Esophagus (tissue), 2 donors: ENCODE measurements at regions not wholly inside any gene's neighbourhood (a gene's known extent, or its start where the extent isn't known, plus 50 kb on each side); places are given as distances from the start of the nearest gene placed in this dataset.

Experiments used
- H3K27ac ChIP-seq, 2 donors: one replicate each; pipeline ENCODE4 v1.5.1; 2013; ENCODE audit warnings: low read depth in 2 of 2, mild to moderate bottlenecking in 2 of 2, inconsistent platforms in 1 of 2, low read length in 1 of 2, moderate library complexity in 1 of 2
- H3K27me3 ChIP-seq, 2 donors: one replicate each; pipeline ENCODE4 v1.6.1; 2013; ENCODE audit warnings: low read length in 2 of 2, control low read depth in 1 of 2, mild to moderate bottlenecking in 1 of 2; ENCODE audit not compliant: insufficient read depth in 2 of 2, control insufficient read depth in 1 of 2
- H3K36me3 ChIP-seq, 2 donors: one replicate each; pipeline ENCODE4 v1.6.1; 2013; ENCODE audit warnings: low read length in 1 of 2; ENCODE audit not compliant: control insufficient read depth in 2 of 2, insufficient read depth in 2 of 2
- H3K4me1 ChIP-seq, 2 donors: one replicate each; pipeline ENCODE4 v1.6.1; 2013; ENCODE audit warnings: low read length in 1 of 2; ENCODE audit not compliant: control insufficient read depth in 2 of 2, insufficient read depth in 2 of 2
- H3K4me3 ChIP-seq, 2 donors: one replicate each; pipeline ENCODE4 v1.5.1; 2013; ENCODE audit warnings: low read length in 2 of 2, mild to moderate bottlenecking in 2 of 2, low read depth in 1 of 2, moderate library complexity in 1 of 2
- H3K9me3 ChIP-seq, 2 donors: one replicate each; pipeline ENCODE4 v1.6.1; 2013; ENCODE audit warnings: mild to moderate bottlenecking in 2 of 2, low read depth in 1 of 2, low read length in 1 of 2, moderate library complexity in 1 of 2; ENCODE audit not compliant: control insufficient read depth in 2 of 2, insufficient read depth in 1 of 2
- WGBS, 2 donors: extraction: QIAGEN DNeasy Blood & Tissue Kit; methylation state at CpG; one replicate each; pipeline ENCODE4 v1.1.7; 2013; 5-methylcytosine and 5-hydroxymethylcytosine counted together
- donor health status: healthy with polysubstance abuse.
- donor health status: Bipolar disorder and iron deficiency.

GRCh38 chr12:93072340-93072739 lies 143.2 kb upstream of the EEA1 start:
- Histone ChIP-seq H3K4me3 (no peak overlapping the region), H3K4me1 (no peaks in the 10 kb centered on the region), H3K9me3 (peaks cover 0 to 2% of the 10 kb centered on the region in 2 donors), H3K36me3 (no peaks in the 10 kb centered on the region), H3K27ac (no peak overlapping the region), H3K27me3 (no peaks in the 10 kb centered on the region)
- whole genome bisulfite sequencing, 2 donors: 62 to 68% methylated on average over 4 of the region's 4 CpGs

- H3K27me3 ChIP-seq: no peaks in the 10 kb centered on the region
- peaks cover 0 to 2% of the 10 kb centered on the region in 2 donors for H3K9me3 ChIP-seq
- H3K4me1 ChIP-seq: no peaks in the 10 kb centered on the region
- no peaks in the 10 kb centered on the region for H3K36me3 ChIP-seq
- H3K4me3 ChIP-seq: no peak overlapping the region
- no peak overlapping the region for H3K27ac ChIP-seq
- 71 to 72% methylated on average over 4 of the region's 4 CpGs for WGBS, 2 donors
These were observed 144.2 kb upstream of the EEA1 start for GRCh38 chr12:93073324-93073723.

GRCh38 chr12:93078059-93078458 lies 149.0 kb upstream of the EEA1 start:
- no peak overlapping the region for H3K27ac ChIP-seq
- no peaks in the 10 kb centered on the region for H3K4me1 ChIP-seq
- H3K36me3 ChIP-seq: no peaks in the 10 kb centered on the region
- peaks cover 0 to 2% of the 10 kb centered on the region in 2 donors for H3K9me3 ChIP-seq
- 43 to 58% methylated on average over 1 of the region's 1 CpG for WGBS, 2 donors
- H3K27me3 ChIP-seq: no peaks in the 10 kb centered on the region
- H3K4me3 ChIP-seq: no peak overlapping the region

- Histone ChIP-seq H3K27ac (no peak overlapping the region), H3K4me3 (no peak overlapping the region), H3K4me1 (no peaks in the 10 kb centered on the region), H3K27me3 (no peaks in the 10 kb centered on the region), H3K36me3 (no peaks in the 10 kb centered on the region), H3K9me3 (peaks cover 0 to 2% of the 10 kb centered on the region in 2 donors)
- 94 to 95% methylated on average over 8 of the region's 8 CpGs for WGBS, 2 donors
These were observed 149.5 kb upstream of the EEA1 start for GRCh38 chr12:93078577-93078976.

- Histone ChIP-seq H3K27ac (no peak overlapping the region), H3K9me3 (peaks cover 0 to 2% of the 10 kb centered on the region in 2 donors), H3K4me3 (no peak overlapping the region), H3K27me3 (no peaks in the 10 kb centered on the region), H3K36me3 (no peaks in the 10 kb centered on the region), H3K4me1 (no peaks in the 10 kb centered on the region)
- 92 to 93% methylated on average over 3 of the region's 3 CpGs for WGBS, 2 donors
These were observed 150.2 kb upstream of the EEA1 start for GRCh38 chr12:93079271-93079670.

GRCh38 chr12:93079976-93080375 lies 150.9 kb upstream of the EEA1 start:
- Histone ChIP-seq H3K4me3 (no peak overlapping the region), H3K4me1 (no peaks in the 10 kb centered on the region), H3K27me3 (no peaks in the 10 kb centered on the region), H3K36me3 (no peaks in the 10 kb centered on the region), H3K27ac (no peak overlapping the region), H3K9me3 (peaks cover 0 to 2% of the 10 kb centered on the region in 2 donors)
- 84 to 87% methylated on average over 6 of the region's 6 CpGs for WGBS, 2 donors

- WGBS, 2 donors: 56 to 84% methylated on average over 2 of the region's 2 CpGs
- Histone ChIP-seq H3K4me1 (no peaks in the 10 kb centered on the region), H3K27ac (no peak overlapping the region), H3K27me3 (no peaks in the 10 kb centered on the region), H3K4me3 (no peak overlapping the region), H3K9me3 (peaks cover 0 to 2% of the 10 kb centered on the region in 2 donors), H3K36me3 (no peaks in the 10 kb centered on the region)
These were observed 151.4 kb upstream of the EEA1 start for GRCh38 chr12:93080452-93080851.

- Histone ChIP-seq H3K36me3 (no peaks in the 10 kb centered on the region), H3K27ac (peak overlapping the region; percentile 59 to 93), H3K9me3 (peaks cover 0 to 2% of the 10 kb centered on the region in 2 donors), H3K27me3 (no peaks in the 10 kb centered on the region), H3K4me1 (no peaks in the 10 kb centered on the region), H3K4me3 (no peak overlapping the region)
- 72 to 80% methylated on average over 10 of the region's 10 CpGs for WGBS, 2 donors
These were observed 152.1 kb upstream of the EEA1 start for GRCh38 chr12:93080994-93081809.

- WGBS, 2 donors: 69 to 75% methylated on average over 4 of the region's 4 CpGs
- H3K27ac ChIP-seq: peak overlapping the region; percentile 47 to 93
- H3K4me1 ChIP-seq: no peaks in the 10 kb centered on the region
- no peaks in the 10 kb centered on the region for H3K27me3 ChIP-seq
- H3K4me3 ChIP-seq: no peak overlapping the region
- H3K36me3 ChIP-seq: no peaks in the 10 kb centered on the region
- H3K9me3 ChIP-seq: no peaks in the 10 kb centered on the region
These were observed 152.7 kb upstream of the EEA1 start for GRCh38 chr12:93081810-93082165.
